ENCODE measurements at regions not wholly inside any gene's neighbourhood (a gene's known extent, or its start where the extent isn't known, plus 50 kb on each side); places are given as distances from the start of the nearest gene placed in this dataset.

DNA sequence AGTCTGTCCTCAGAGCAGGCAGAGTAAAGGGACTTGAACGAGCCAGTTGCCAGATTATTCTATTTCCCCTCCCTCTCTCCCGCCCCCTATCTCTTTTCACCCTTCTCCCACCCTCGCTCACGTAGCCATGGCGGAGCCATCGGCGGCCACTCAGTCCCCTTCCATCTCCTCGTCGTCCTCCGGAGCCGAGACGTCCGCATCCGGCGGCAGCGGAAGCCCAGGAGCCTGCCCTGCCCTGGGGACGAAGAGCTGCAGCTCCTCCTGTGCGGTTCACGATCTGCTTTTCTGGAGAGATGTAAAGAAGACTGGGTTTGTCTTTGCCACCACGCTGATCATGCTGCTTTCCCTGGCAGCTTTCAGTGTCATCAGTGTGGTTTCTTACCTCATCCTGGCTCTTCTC, 106.2 kb upstream of the SMAD1 start:
- ATAC-seq (no peak), DNase-seq (ENCODE audit: low read depth, low spot score) (no peak)
- intact Hi-C loops (cut with micrococcal nuclease; ENCODE audit: unreplicated experiment) = no loop called here
- BruUV-seq (replicated peaks) = no TSS peak
- no peaks in the 10 kb centered on the region for H3K9me3 ChIP-seq (ENCODE audit: control insufficient read depth, insufficient read depth, low read depth, low read length)
- no peak overlapping the region for H3K27ac ChIP-seq (ENCODE audit: low read length)
- in situ Hi-C loops (cut with HindIII; ENCODE audit: low pct_unique_long_range_greater_than_20kb, low sequenced_read_pairs) = no loop called here
- no peak for TF ChIP-seq SIN3A (IDR thresholded peaks at IDR 0.05; ENCODE audit: borderline replicate concordance, insufficient read depth, low read depth, low read length)
- no peaks in the 10 kb centered on the region for H3K27me3 ChIP-seq (ENCODE audit: control insufficient read depth, insufficient read depth, low read length)
- POLR2A ChIA-PET = no interaction called here
- CTCF ChIA-PET = no interaction called here
- H3K4me3 ChIP-seq (ENCODE audit: low read depth in 2 of 2, low read length in 2 of 2) = no peak overlapping the region
- H3K36me3 ChIP-seq (ENCODE audit: control insufficient read depth, insufficient read depth, low read length) = no peaks in the 10 kb centered on the region
- no peaks in the 10 kb centered on the region for H3K4me1 ChIP-seq (ENCODE audit: control insufficient read depth, insufficient read depth, low read length)

DNA sequence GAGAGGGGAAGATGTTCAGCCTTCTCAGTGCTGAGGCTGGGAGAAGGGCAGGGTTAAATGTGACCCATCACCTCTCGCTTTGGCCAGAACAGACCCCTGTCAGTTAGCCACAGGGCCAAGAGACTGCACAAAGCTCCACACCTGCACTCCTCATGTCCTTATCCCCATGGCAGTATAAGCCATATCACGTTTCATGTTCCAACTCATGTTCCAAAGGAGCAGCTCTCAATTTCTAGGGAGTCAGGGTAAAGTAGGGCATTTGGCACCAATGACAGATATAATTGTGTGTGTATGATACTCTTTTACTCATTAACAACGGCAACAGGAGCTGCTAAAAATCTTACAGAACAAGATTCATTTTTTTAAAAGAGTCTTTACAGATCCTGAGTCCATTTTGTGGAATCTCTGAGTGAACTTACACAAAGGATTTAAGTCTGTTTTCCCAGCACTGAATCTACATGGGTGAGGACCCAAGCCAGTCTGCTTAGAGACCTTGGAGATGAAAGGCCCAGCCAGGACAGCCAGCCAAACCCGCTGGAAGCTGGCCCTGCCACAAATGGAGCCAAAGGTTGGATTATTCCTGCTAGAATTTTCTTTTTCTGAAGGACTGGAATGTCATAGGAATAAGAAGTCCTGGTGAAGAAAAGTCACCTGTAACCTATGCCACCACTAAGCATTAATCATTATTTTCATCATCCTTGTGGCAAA, 129.1 kb upstream of the SMAD1 start:
- intact Hi-C loops (cut with micrococcal nuclease; ENCODE audit: unreplicated experiment) = no loop called here
- no peaks in the 10 kb centered on the region for H3K4me1 ChIP-seq (ENCODE audit: control insufficient read depth, insufficient read depth, low read length)
- no peak overlapping the region for H3K4me3 ChIP-seq (ENCODE audit: low read depth in 2 of 2, low read length in 2 of 2)
- H3K27me3 ChIP-seq (ENCODE audit: control insufficient read depth, insufficient read depth, low read length) = no peaks in the 10 kb centered on the region
- BruUV-seq (replicated peaks) = no TSS peak
- no peak overlapping the region for H3K27ac ChIP-seq (ENCODE audit: low read length)
- in situ Hi-C loops (cut with HindIII; ENCODE audit: low pct_unique_long_range_greater_than_20kb, low sequenced_read_pairs) = no loop called here
- TF ChIP-seq POLR2AphosphoS5 (IDR thresholded peaks at IDR 0.05; ENCODE audit: low read depth, low read length) (no peak), TCF7L2 (IDR thresholded peaks at IDR 0.05; ENCODE audit: low read depth, low read length) (no peak)
- TF ChIP-seq, protein P1, sequence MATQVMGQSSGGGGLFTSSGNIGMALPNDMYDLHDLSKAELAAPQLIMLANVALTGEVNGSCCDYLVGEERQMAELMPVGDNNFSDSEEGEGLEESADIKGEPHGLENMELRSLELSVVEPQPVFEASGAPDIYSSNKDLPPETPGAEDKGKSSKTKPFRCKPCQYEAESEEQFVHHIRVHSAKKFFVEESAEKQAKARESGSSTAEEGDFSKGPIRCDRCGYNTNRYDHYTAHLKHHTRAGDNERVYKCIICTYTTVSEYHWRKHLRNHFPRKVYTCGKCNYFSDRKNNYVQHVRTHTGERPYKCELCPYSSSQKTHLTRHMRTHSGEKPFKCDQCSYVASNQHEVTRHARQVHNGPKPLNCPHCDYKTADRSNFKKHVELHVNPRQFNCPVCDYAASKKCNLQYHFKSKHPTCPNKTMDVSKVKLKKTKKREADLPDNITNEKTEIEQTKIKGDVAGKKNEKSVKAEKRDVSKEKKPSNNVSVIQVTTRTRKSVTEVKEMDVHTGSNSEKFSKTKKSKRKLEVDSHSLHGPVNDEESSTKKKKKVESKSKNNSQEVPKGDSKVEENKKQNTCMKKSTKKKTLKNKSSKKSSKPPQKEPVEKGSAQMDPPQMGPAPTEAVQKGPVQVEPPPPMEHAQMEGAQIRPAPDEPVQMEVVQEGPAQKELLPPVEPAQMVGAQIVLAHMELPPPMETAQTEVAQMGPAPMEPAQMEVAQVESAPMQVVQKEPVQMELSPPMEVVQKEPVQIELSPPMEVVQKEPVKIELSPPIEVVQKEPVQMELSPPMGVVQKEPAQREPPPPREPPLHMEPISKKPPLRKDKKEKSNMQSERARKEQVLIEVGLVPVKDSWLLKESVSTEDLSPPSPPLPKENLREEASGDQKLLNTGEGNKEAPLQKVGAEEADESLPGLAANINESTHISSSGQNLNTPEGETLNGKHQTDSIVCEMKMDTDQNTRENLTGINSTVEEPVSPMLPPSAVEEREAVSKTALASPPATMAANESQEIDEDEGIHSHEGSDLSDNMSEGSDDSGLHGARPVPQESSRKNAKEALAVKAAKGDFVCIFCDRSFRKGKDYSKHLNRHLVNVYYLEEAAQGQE (IDR thresholded peaks at IDR 0.05; ENCODE audit: insufficient read depth in 1 of 2, low read depth in 2 of 2, low read length in 1 of 2) = no peak
- ChIA-PET POLR2A (no interaction called here), CTCF (no interaction called here)
- H3K9me3 ChIP-seq (ENCODE audit: control insufficient read depth, insufficient read depth, low read depth, low read length) = no peaks in the 10 kb centered on the region
- DNase-seq (ENCODE audit: low read depth, low spot score) (no peak), ATAC-seq (no peak)
- H3K36me3 ChIP-seq (ENCODE audit: control insufficient read depth, insufficient read depth, low read length) = no peaks in the 10 kb centered on the region

DNA sequence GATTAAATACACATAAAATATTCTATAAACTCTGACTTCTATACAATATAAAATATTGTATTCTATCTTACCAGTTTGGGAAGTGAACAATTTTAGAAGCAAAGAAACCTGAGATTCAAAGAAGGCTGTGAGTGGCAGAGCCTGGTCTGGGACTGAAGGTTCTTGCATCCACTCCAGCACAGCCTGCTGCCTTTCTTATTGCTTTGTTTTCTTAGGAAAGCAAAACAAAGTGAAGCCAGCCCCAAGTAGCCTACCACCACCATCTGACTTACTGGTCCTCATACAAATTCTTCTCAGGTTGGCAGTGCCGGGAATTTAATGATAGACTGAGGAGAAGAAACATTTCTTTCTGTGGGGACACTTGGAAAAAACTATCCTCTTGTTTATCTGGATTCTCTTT, 129.7 kb upstream of the SMAD1 start:
- H3K27me3 ChIP-seq (ENCODE audit: control insufficient read depth, insufficient read depth, low read length) = no peaks in the 10 kb centered on the region
- no peak overlapping the region for H3K4me3 ChIP-seq (ENCODE audit: low read depth in 2 of 2, low read length in 2 of 2)
- no peaks in the 10 kb centered on the region for H3K36me3 ChIP-seq (ENCODE audit: control insufficient read depth, insufficient read depth, low read length)
- no TSS peak for BruUV-seq (replicated peaks)
- no peaks in the 10 kb centered on the region for H3K9me3 ChIP-seq (ENCODE audit: control insufficient read depth, insufficient read depth, low read depth, low read length)
- H3K4me1 ChIP-seq (ENCODE audit: control insufficient read depth, insufficient read depth, low read length) = no peaks in the 10 kb centered on the region
- TF ChIP-seq, protein P2, sequence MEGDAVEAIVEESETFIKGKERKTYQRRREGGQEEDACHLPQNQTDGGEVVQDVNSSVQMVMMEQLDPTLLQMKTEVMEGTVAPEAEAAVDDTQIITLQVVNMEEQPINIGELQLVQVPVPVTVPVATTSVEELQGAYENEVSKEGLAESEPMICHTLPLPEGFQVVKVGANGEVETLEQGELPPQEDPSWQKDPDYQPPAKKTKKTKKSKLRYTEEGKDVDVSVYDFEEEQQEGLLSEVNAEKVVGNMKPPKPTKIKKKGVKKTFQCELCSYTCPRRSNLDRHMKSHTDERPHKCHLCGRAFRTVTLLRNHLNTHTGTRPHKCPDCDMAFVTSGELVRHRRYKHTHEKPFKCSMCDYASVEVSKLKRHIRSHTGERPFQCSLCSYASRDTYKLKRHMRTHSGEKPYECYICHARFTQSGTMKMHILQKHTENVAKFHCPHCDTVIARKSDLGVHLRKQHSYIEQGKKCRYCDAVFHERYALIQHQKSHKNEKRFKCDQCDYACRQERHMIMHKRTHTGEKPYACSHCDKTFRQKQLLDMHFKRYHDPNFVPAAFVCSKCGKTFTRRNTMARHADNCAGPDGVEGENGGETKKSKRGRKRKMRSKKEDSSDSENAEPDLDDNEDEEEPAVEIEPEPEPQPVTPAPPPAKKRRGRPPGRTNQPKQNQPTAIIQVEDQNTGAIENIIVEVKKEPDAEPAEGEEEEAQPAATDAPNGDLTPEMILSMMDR (IDR thresholded peaks at IDR 0.05) = no peak
- TF ChIP-seq TCF7L2 (IDR thresholded peaks at IDR 0.05; ENCODE audit: low read depth, low read length) (no peak), SIN3A (IDR thresholded peaks at IDR 0.05; ENCODE audit: borderline replicate concordance, insufficient read depth, low read depth, low read length) (no peak), POLR2AphosphoS5 (IDR thresholded peaks at IDR 0.05; ENCODE audit: low read depth, low read length) (no peak)
- TF ChIP-seq, protein P1 (IDR thresholded peaks at IDR 0.05; ENCODE audit: insufficient read depth in 1 of 2, low read depth in 2 of 2, low read length in 1 of 2) = no peak
- ATAC-seq = no peak
- H3K27ac ChIP-seq (ENCODE audit: low read length) = no peak overlapping the region
- CTCF ChIA-PET = no interaction called here
- POLR2A ChIA-PET = no interaction called here
- in situ Hi-C loops (cut with HindIII; ENCODE audit: low pct_unique_long_range_greater_than_20kb, low sequenced_read_pairs) = no loop called here
- DNase-seq (ENCODE audit: low read depth, low spot score) = no peak
- intact Hi-C loops (cut with micrococcal nuclease; ENCODE audit: unreplicated experiment) = no loop called here

All from Panc1 (cell line).